Fibroblast of lung (primary cell): ENCODE measurements at regions not wholly inside any gene's neighbourhood (a gene's known extent, or its start where the extent isn't known, plus 50 kb on each side); places are given as distances from the start of the nearest gene placed in this dataset.

Experiments used
- DNase-seq, 2 donors: peaks; one replicate each; pipeline versions ENCODE4 v3.0.0 to v3.0.0-alpha.2; 2010; ENCODE audit warnings: low read depth in 2 of 2
- H2AFZ ChIP-seq: 2 replicates; pipeline ENCODE4 v1.5.1; 2012; ENCODE audit warnings: low read length, control low read depth, inconsistent platforms
- H3K27ac ChIP-seq: 2 replicates; pipeline ENCODE4 v1.5.1; 2011; ENCODE audit warnings: low read length, control low read depth; ENCODE audit not compliant: insufficient read depth
- H3K27me3 ChIP-seq: 2 replicates; pipeline ENCODE4 v1.5.1; 2011; ENCODE audit warnings: mild to moderate bottlenecking, low read length; ENCODE audit not compliant: control insufficient read depth, insufficient read depth
- H3K36me3 ChIP-seq: 2 replicates; pipeline ENCODE4 v1.5.1; 2011; ENCODE audit warnings: low read length; ENCODE audit not compliant: control insufficient read depth, insufficient read depth
- H3K4me1 ChIP-seq: 2 replicates; pipeline ENCODE4 v1.5.1; 2011; ENCODE audit warnings: low read length; ENCODE audit not compliant: control insufficient read depth, insufficient read depth; ENCODE audit errors: extremely low read depth
- H3K4me2 ChIP-seq: 2 replicates; pipeline ENCODE4 v1.5.1; 2011; ENCODE audit warnings: low read length, control low read depth; ENCODE audit not compliant: insufficient read depth; ENCODE audit errors: extremely low read depth
- H3K4me3 ChIP-seq, 4 experiments: fragments of 200-600 bp in 1 of 4; sonication (generic) in 1 of 4; replicated peaks in 1 of 4; 2 replicates each; pipeline ENCODE4 v1.5.1; 2011 to 2016; ENCODE audit warnings: low read length in 4 of 4, low read depth in 3 of 4, mild to moderate bottlenecking in 3 of 4, control low read depth in 2 of 4, inconsistent platforms in 1 of 4, mixed read lengths in 1 of 4; ENCODE audit not compliant: insufficient read depth in 1 of 4; ENCODE audit errors: control extremely low read depth in 1 of 4
- H3K79me2 ChIP-seq: 2 replicates; pipeline ENCODE4 v1.5.1; 2012; ENCODE audit warnings: mild to moderate bottlenecking, low read length, inconsistent platforms; ENCODE audit not compliant: control insufficient read depth, insufficient read depth
- H3K9ac ChIP-seq: 2 replicates; pipeline ENCODE4 v1.5.1; 2011; ENCODE audit warnings: mild to moderate bottlenecking, low read length, control low read depth; ENCODE audit not compliant: insufficient read depth
- H3K9me3 ChIP-seq: 2 replicates; pipeline ENCODE4 v1.5.1; 2012; ENCODE audit warnings: low read depth, low read length; ENCODE audit not compliant: control insufficient read depth, insufficient read depth
- H4K20me1 ChIP-seq: 2 replicates; pipeline ENCODE4 v1.5.1; 2011; ENCODE audit warnings: low read length; ENCODE audit not compliant: control insufficient read depth, insufficient read depth; ENCODE audit errors: extremely low read depth
- EZH2 ChIP-seq: IDR thresholded peaks from 2 replicates; pipeline ENCODE4 v1.5.1; 2012; ENCODE audit warnings: low read length, control low read depth, mild to moderate bottlenecking; ENCODE audit errors: missing control alignments
- TF ChIP-seq, protein P1 (sequence below), 2 donors: IDR thresholded peaks in 1 of 2; conservative IDR thresholded peaks in 1 of 2; 1 replicate in 1 of 2; 2 replicates in 1 of 2; pipeline ENCODE4 v1.5.1; 2011 to 2012; ENCODE audit warnings: low read length in 2 of 2, control low read depth in 1 of 2, inconsistent platforms in 1 of 2, low read depth in 1 of 2, mild to moderate bottlenecking in 1 of 2

GRCh38 chr10:9069136-9069535 is 1014.6 kb downstream of the GATA3 start:
- Histone ChIP-seq H3K9ac (no peak overlapping the region), H3K4me2 (no peak overlapping the region), H3K4me3 (no peak overlapping the region), H3K27ac (no peak overlapping the region), H2AFZ (no peak overlapping the region), H3K27me3 (no peaks in the 10 kb centered on the region), H3K9me3 (no peaks in the 10 kb centered on the region), H3K36me3 (no peaks in the 10 kb centered on the region), H3K4me1 (no peaks in the 10 kb centered on the region), H4K20me1 (no peaks in the 10 kb centered on the region), H3K79me2 (no peaks in the 10 kb centered on the region)
- DNase-seq, result peak in 1 of 2 donors; percentile 67
- no peak for TF ChIP-seq EZH2
- TF ChIP-seq, protein P1, sequence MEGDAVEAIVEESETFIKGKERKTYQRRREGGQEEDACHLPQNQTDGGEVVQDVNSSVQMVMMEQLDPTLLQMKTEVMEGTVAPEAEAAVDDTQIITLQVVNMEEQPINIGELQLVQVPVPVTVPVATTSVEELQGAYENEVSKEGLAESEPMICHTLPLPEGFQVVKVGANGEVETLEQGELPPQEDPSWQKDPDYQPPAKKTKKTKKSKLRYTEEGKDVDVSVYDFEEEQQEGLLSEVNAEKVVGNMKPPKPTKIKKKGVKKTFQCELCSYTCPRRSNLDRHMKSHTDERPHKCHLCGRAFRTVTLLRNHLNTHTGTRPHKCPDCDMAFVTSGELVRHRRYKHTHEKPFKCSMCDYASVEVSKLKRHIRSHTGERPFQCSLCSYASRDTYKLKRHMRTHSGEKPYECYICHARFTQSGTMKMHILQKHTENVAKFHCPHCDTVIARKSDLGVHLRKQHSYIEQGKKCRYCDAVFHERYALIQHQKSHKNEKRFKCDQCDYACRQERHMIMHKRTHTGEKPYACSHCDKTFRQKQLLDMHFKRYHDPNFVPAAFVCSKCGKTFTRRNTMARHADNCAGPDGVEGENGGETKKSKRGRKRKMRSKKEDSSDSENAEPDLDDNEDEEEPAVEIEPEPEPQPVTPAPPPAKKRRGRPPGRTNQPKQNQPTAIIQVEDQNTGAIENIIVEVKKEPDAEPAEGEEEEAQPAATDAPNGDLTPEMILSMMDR (conservative IDR thresholded peaks at IDR 0.05 in 1 of 2, IDR thresholded peaks at IDR 0.05 in 1 of 2; ENCODE audit: low read depth in 1 of 2, low read length in 2 of 2), result no peak

GRCh38 chr10:9075420-9075819 is 1020.9 kb downstream of the GATA3 start:
- TF ChIP-seq, protein P1 (conservative IDR thresholded peaks at IDR 0.05 in 1 of 2, IDR thresholded peaks at IDR 0.05 in 1 of 2; ENCODE audit: low read depth in 1 of 2, low read length in 2 of 2), result no peak
- TF ChIP-seq EZH2, result no peak

GRCh38 chr10:9076066-9076465 is 1021.6 kb downstream of the GATA3 start:
- no peak for TF ChIP-seq EZH2
- TF ChIP-seq, protein P1 (conservative IDR thresholded peaks at IDR 0.05 in 1 of 2, IDR thresholded peaks at IDR 0.05 in 1 of 2; ENCODE audit: low read depth in 1 of 2, low read length in 2 of 2), result no peak
- H4K20me1 ChIP-seq, result no peaks in the 10 kb centered on the region
- H3K4me3 ChIP-seq, result no peak overlapping the region
- DNase-seq, result no peak
- no peaks in the 10 kb centered on the region for H3K4me1 ChIP-seq
- H2AFZ ChIP-seq, result no peak overlapping the region
- no peaks in the 10 kb centered on the region for H3K79me2 ChIP-seq
- H3K9me3 ChIP-seq, result no peaks in the 10 kb centered on the region
- H3K9ac ChIP-seq, result no peak overlapping the region
- no peak overlapping the region for H3K4me2 ChIP-seq
- no peaks in the 10 kb centered on the region for H3K36me3 ChIP-seq
- no peaks in the 10 kb centered on the region for H3K27me3 ChIP-seq
- H3K27ac ChIP-seq, result no peak overlapping the region

More at GRCh38 chr10:9075420-9075819, 1020.9 kb downstream of the GATA3 start:
- no peak overlapping the region for H3K9ac ChIP-seq
- no peaks in the 10 kb centered on the region for H3K4me1 ChIP-seq
- no peak overlapping the region for H3K4me2 ChIP-seq
- no peak overlapping the region for H3K27ac ChIP-seq
- no peaks in the 10 kb centered on the region for H3K27me3 ChIP-seq
- no peaks in the 10 kb centered on the region for H3K36me3 ChIP-seq
- peak in 1 of 2 donors; percentile 0 for DNase-seq
- H4K20me1 ChIP-seq, result no peaks in the 10 kb centered on the region
- no peak overlapping the region for H2AFZ ChIP-seq
- H3K79me2 ChIP-seq, result no peaks in the 10 kb centered on the region
- H3K9me3 ChIP-seq, result no peaks in the 10 kb centered on the region
- H3K4me3 ChIP-seq, result no peak overlapping the region
